Neural cell (in vitro differentiated cells): ENCODE measurements at regions not wholly inside any gene's neighbourhood (a gene's known extent, or its start where the extent isn't known, plus 50 kb on each side); places are given as distances from the start of the nearest gene placed in this dataset.

Source experiments
- H2AFZ ChIP-seq: fragments of 200-600, 300-800 bp; sonication (generic), shearing (Covaris generic); 2 replicates; pipeline ENCODE4 v1.6.0; 2014; ENCODE audit warnings: low read depth, mild to moderate bottlenecking, antibody characterized with exemption, low read length, moderate library complexity
- H3F3A ChIP-seq: fragments of 200-600 bp; shearing (Covaris generic); 2 replicates; pipeline ENCODE4 v1.6.1; 2016; ENCODE audit warnings: mild to moderate bottlenecking, moderate library complexity, mixed read lengths, antibody characterized with exemption, low read length; ENCODE audit not compliant: insufficient read depth, poor library complexity, severe bottlenecking
- H3K27ac ChIP-seq: fragments of 200-600, 300-800 bp; sonication (generic), shearing (Covaris generic); 2 replicates; pipeline ENCODE4 v1.5.1; 2014; ENCODE audit warnings: mild to moderate bottlenecking, low read length, moderate library complexity
- H3K27me3 ChIP-seq: fragments of 300-800, 200-600 bp; sonication (generic), shearing (Covaris generic); 2 replicates; pipeline ENCODE4 v1.6.0; 2014; ENCODE audit warnings: mild to moderate bottlenecking, low read depth, low read length, moderate library complexity; ENCODE audit not compliant: insufficient read depth
- H3K36me3 ChIP-seq: fragments of 300-800, 200-600 bp; sonication (generic), shearing (Covaris generic); 2 replicates; pipeline ENCODE4 v1.5.1; 2014; ENCODE audit warnings: mild to moderate bottlenecking, antibody characterized with exemption, low read length, moderate library complexity; ENCODE audit not compliant: insufficient read depth
- H3K4me2 ChIP-seq: fragments of 300-800, 200-600 bp; sonication (generic), shearing (Covaris generic); 2 replicates; pipeline ENCODE4 v1.6.0; 2014; ENCODE audit warnings: mild to moderate bottlenecking, low read length
- H3K4me3 ChIP-seq: fragments of 300-800, 200-600 bp; sonication (generic), shearing (Covaris generic); 2 replicates; pipeline ENCODE4 v1.5.1; 2014; ENCODE audit warnings: mild to moderate bottlenecking, low read length, moderate library complexity
- H3K79me2 ChIP-seq: fragments of 200-600 bp; shearing (Covaris generic); replicated peaks from 2 replicates; pipeline ENCODE4 v1.6.0; 2014; ENCODE audit warnings: mild to moderate bottlenecking, low read length, moderate library complexity; ENCODE audit not compliant: insufficient read depth
- H3K9ac ChIP-seq: fragments of 300-800, 200-600 bp; sonication (generic), shearing (Covaris generic); 2 replicates; pipeline ENCODE4 v1.6.1; 2016; ENCODE audit warnings: mild to moderate bottlenecking, low read length, mixed read lengths
- H3K9me2 ChIP-seq: fragments of 200-600 bp; shearing (Covaris generic); 2 replicates; pipeline ENCODE4 v1.6.1; 2016; ENCODE audit warnings: mild to moderate bottlenecking, low read length, mixed read lengths; ENCODE audit not compliant: insufficient read depth
- H3K9me3 ChIP-seq: fragments of 200-600, 300-800 bp; sonication (generic), shearing (Covaris generic); 2 replicates; pipeline ENCODE4 v1.6.1; 2016; ENCODE audit warnings: mild to moderate bottlenecking, mixed run types, low read length, moderate library complexity, mixed read lengths
- H4K20me1 ChIP-seq: fragments of 200-600 bp; shearing (Covaris generic); 2 replicates; pipeline ENCODE4 v1.6.1; 2016; ENCODE audit warnings: mild to moderate bottlenecking, mixed run types; ENCODE audit not compliant: insufficient read depth
- EP300 ChIP-seq: fragments of 450-650 bp; conservative IDR thresholded peaks from 2 replicates; pipeline ENCODE4 v1.6.1; 2014; ENCODE audit warnings: antibody characterized with exemption, mild to moderate bottlenecking, moderate library complexity; ENCODE audit not compliant: poor library complexity, severe bottlenecking
- EZH2 ChIP-seq: fragments of 200-600, 300-800 bp; shearing (Covaris generic), sonication (generic); IDR thresholded peaks from 2 replicates; pipeline ENCODE4 v1.6.1; 2014; ENCODE audit warnings: antibody characterized with exemption, low read length, borderline replicate concordance, mild to moderate bottlenecking; ENCODE audit not compliant: insufficient read depth, poor library complexity, severe bottlenecking
- MXI1 ChIP-seq: fragments of 450-650 bp; conservative IDR thresholded peaks from 2 replicates; pipeline ENCODE4 v1.6.1; 2014; ENCODE audit warnings: antibody characterized with exemption, mild to moderate bottlenecking; ENCODE audit not compliant: poor library complexity, severe bottlenecking
- POLR2AphosphoS5 ChIP-seq: IDR thresholded peaks from 2 replicates; pipeline ENCODE4 v1.6.1; 2012
- RAD21 ChIP-seq: fragments of 450-650 bp; conservative IDR thresholded peaks from 2 replicates; pipeline ENCODE4 v1.6.1; 2014; ENCODE audit warnings: antibody characterized with exemption, mild to moderate bottlenecking, moderate library complexity
- SMC3 ChIP-seq: fragments of 450-650 bp; conservative IDR thresholded peaks from 2 replicates; pipeline ENCODE4 v1.6.1; 2014; ENCODE audit warnings: antibody characterized with exemption, mild to moderate bottlenecking, moderate library complexity; ENCODE audit not compliant: poor library complexity
- TAF1 ChIP-seq: IDR thresholded peaks from 2 replicates; pipeline ENCODE4 v1.6.1; 2012; ENCODE audit warnings: low read depth
- TF ChIP-seq, protein P1 (sequence below): fragments of 450-650 bp; IDR thresholded peaks from 2 replicates; pipeline ENCODE4 v1.5.1; 2014; ENCODE audit warnings: antibody characterized with exemption, mild to moderate bottlenecking, moderate library complexity; ENCODE audit not compliant: poor library complexity, severe bottlenecking
- TF ChIP-seq, protein P2 (sequence below): IDR thresholded peaks from 2 replicates; pipeline ENCODE4 v1.6.1; 2012; ENCODE audit warnings: borderline replicate concordance

DNA sequence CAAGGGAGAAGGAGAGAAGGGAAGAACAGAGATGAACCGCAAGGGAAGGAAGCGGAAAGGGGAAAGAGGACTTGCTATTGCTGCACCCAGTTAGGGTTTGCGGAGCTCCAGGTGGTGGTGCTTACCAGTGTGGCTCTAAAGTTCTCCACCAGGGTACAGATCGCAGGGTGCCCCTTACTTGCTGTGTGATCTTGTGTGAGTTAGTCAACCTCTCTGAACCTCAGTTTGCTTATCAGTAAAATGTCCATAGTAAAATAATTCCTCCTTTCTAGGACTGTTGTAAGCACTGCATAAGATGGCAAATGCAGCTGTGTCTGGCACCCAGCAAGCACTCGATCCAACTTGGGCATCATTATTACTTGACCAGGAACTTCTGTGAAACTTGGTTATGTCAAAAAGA is 230.7 kb upstream of the CDH5 start:
- no peaks in the 10 kb centered on the region for H3F3A ChIP-seq
- H3K9ac ChIP-seq = no peak overlapping the region
- no peaks in the 10 kb centered on the region for H3K9me2 ChIP-seq
- H3K4me2 ChIP-seq = no peak overlapping the region
- no peaks in the 10 kb centered on the region for H4K20me1 ChIP-seq
- no peaks in the 10 kb centered on the region for H3K36me3 ChIP-seq
- H3K79me2 ChIP-seq = no peaks in the 10 kb centered on the region
- H2AFZ ChIP-seq = no peak overlapping the region
- H3K4me3 ChIP-seq = no peak overlapping the region
- no peaks in the 10 kb centered on the region for H3K27me3 ChIP-seq
- TF ChIP-seq EZH2 = no peak
- H3K27ac ChIP-seq = no peak overlapping the region
- no peaks in the 10 kb centered on the region for H3K9me3 ChIP-seq

DNA sequence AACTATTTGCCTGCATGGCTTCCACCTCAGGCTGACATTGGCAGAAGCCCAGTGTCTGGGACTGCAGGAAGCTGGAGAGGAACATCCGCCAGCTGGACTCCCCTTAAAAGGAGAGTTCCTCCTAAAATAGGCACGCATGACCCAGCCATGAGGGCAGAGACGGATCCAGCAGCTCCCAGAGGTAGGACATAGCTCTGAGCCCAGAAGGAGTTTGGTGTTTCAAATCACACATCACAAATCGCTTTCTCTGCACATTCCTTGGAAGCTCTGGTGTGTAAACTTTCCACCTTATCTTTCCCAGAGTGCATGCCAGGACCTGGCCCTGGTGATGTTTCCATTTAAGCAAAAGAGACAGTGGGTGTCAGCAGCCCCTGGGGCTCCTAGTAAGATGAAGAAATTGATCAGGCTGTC is 231.1 kb upstream of the CDH5 start:
- no peak overlapping the region for H3K4me3 ChIP-seq
- no peak overlapping the region for H2AFZ ChIP-seq

DNA sequence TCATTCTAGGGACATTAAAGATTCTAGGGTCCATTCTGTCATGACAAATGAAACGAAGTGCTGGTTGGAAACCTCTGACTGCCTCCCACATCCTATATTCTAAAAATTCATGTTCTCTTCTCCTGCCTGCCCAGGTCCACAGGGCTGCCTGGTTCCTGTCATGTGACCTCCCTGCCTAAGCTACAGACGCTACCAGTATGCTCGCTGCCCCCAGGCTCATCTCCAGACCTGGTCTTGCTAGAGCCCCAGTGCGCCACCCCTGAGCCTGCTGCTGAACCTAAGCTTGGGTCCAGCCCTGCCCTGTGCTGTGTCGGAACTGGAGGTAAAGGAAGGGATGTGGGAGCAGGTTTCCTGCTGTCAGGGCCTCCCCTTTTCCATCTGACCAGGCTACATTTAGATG is 231.6 kb upstream of the CDH5 start:
- Histone ChIP-seq H3K4me3 (no peak overlapping the region), H3K9ac (no peak overlapping the region), H3K4me2 (no peak overlapping the region), H3F3A (no peaks in the 10 kb centered on the region), H3K36me3 (no peaks in the 10 kb centered on the region), H3K9me3 (no peaks in the 10 kb centered on the region), H3K27me3 (no peaks in the 10 kb centered on the region), H2AFZ (no peak overlapping the region), H3K27ac (no peak overlapping the region), H4K20me1 (no peaks in the 10 kb centered on the region), H3K9me2 (no peaks in the 10 kb centered on the region), H3K79me2 (no peaks in the 10 kb centered on the region)
- TF ChIP-seq EP300 = no peak
- no peak for TF ChIP-seq MXI1
- no peak for TF ChIP-seq POLR2AphosphoS5
- no peak for TF ChIP-seq EZH2
- no peak for TF ChIP-seq RAD21
- TF ChIP-seq, protein P1, sequence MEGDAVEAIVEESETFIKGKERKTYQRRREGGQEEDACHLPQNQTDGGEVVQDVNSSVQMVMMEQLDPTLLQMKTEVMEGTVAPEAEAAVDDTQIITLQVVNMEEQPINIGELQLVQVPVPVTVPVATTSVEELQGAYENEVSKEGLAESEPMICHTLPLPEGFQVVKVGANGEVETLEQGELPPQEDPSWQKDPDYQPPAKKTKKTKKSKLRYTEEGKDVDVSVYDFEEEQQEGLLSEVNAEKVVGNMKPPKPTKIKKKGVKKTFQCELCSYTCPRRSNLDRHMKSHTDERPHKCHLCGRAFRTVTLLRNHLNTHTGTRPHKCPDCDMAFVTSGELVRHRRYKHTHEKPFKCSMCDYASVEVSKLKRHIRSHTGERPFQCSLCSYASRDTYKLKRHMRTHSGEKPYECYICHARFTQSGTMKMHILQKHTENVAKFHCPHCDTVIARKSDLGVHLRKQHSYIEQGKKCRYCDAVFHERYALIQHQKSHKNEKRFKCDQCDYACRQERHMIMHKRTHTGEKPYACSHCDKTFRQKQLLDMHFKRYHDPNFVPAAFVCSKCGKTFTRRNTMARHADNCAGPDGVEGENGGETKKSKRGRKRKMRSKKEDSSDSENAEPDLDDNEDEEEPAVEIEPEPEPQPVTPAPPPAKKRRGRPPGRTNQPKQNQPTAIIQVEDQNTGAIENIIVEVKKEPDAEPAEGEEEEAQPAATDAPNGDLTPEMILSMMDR = no peak

More for the DNA sequence above, 231.1 kb upstream of the CDH5 start:
- TF ChIP-seq SMC3 (no peak), TAF1 (no peak), RAD21 (no peak), EZH2 (no peak), EP300 (no peak), MXI1 (no peak), POLR2AphosphoS5 (no peak)
- TF ChIP-seq, protein P1 = no peak
- TF ChIP-seq, protein P2, sequence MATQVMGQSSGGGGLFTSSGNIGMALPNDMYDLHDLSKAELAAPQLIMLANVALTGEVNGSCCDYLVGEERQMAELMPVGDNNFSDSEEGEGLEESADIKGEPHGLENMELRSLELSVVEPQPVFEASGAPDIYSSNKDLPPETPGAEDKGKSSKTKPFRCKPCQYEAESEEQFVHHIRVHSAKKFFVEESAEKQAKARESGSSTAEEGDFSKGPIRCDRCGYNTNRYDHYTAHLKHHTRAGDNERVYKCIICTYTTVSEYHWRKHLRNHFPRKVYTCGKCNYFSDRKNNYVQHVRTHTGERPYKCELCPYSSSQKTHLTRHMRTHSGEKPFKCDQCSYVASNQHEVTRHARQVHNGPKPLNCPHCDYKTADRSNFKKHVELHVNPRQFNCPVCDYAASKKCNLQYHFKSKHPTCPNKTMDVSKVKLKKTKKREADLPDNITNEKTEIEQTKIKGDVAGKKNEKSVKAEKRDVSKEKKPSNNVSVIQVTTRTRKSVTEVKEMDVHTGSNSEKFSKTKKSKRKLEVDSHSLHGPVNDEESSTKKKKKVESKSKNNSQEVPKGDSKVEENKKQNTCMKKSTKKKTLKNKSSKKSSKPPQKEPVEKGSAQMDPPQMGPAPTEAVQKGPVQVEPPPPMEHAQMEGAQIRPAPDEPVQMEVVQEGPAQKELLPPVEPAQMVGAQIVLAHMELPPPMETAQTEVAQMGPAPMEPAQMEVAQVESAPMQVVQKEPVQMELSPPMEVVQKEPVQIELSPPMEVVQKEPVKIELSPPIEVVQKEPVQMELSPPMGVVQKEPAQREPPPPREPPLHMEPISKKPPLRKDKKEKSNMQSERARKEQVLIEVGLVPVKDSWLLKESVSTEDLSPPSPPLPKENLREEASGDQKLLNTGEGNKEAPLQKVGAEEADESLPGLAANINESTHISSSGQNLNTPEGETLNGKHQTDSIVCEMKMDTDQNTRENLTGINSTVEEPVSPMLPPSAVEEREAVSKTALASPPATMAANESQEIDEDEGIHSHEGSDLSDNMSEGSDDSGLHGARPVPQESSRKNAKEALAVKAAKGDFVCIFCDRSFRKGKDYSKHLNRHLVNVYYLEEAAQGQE = no peak
- Histone ChIP-seq H3K9me2 (no peaks in the 10 kb centered on the region), H3K27me3 (no peaks in the 10 kb centered on the region), H3K79me2 (no peaks in the 10 kb centered on the region), H4K20me1 (no peaks in the 10 kb centered on the region), H3K4me2 (no peak overlapping the region), H3K36me3 (no peaks in the 10 kb centered on the region), H3K9ac (no peak overlapping the region), H3K27ac (no peak overlapping the region), H3K9me3 (no peaks in the 10 kb centered on the region), H3F3A (no peaks in the 10 kb centered on the region)
